ENCODE measurements at regions not wholly inside any gene's neighbourhood (a gene's known extent, or its start where the extent isn't known, plus 50 kb on each side); places are given as distances from the start of the nearest gene placed in this dataset.
"Not testable (repeated sequence)": the region's sequence is repeated elsewhere in the genome, so short reads cannot be mapped to it uniquely, and the experiment has no call there.

GRCh38 chrX:26470941-26471340, 255.0 kb downstream of the MAGEB5 start:
- Histone ChIP-seq H3K27ac (no peak overlapping the region), H3K36me3 (replicated peaks) (no peaks in the 10 kb centered on the region), H3K27me3 (replicated peaks) (no peaks in the 10 kb centered on the region), H3K4me3 (ENCODE audit: low read depth, low read length) (no peak overlapping the region)
- DNase-seq, result no peak
- in situ Hi-C loops (cut with HindIII; ENCODE audit: low pct_ligation_motif_present, low sequenced_read_pairs), result no loop called here
- TF ChIP-seq, protein P1, sequence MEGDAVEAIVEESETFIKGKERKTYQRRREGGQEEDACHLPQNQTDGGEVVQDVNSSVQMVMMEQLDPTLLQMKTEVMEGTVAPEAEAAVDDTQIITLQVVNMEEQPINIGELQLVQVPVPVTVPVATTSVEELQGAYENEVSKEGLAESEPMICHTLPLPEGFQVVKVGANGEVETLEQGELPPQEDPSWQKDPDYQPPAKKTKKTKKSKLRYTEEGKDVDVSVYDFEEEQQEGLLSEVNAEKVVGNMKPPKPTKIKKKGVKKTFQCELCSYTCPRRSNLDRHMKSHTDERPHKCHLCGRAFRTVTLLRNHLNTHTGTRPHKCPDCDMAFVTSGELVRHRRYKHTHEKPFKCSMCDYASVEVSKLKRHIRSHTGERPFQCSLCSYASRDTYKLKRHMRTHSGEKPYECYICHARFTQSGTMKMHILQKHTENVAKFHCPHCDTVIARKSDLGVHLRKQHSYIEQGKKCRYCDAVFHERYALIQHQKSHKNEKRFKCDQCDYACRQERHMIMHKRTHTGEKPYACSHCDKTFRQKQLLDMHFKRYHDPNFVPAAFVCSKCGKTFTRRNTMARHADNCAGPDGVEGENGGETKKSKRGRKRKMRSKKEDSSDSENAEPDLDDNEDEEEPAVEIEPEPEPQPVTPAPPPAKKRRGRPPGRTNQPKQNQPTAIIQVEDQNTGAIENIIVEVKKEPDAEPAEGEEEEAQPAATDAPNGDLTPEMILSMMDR (IDR thresholded peaks at IDR 0.05; ENCODE audit: low read depth, low read length, missing control alignments), result no peak

GRCh38 chrX:26466387-26466786, 250.4 kb downstream of the MAGEB5 start:
- in situ Hi-C loops (cut with HindIII; ENCODE audit: low pct_ligation_motif_present, low sequenced_read_pairs), result no loop called here
- Histone ChIP-seq H3K27me3 (replicated peaks) (no peaks in the 10 kb centered on the region), H3K27ac (no peak overlapping the region), H3K4me3 (ENCODE audit: low read depth, low read length) (no peak overlapping the region), H3K36me3 (replicated peaks) (no peaks in the 10 kb centered on the region)
- no peak for DNase-seq
- TF ChIP-seq, protein P1 (IDR thresholded peaks at IDR 0.05; ENCODE audit: low read depth, low read length, missing control alignments), result no peak

DNA sequence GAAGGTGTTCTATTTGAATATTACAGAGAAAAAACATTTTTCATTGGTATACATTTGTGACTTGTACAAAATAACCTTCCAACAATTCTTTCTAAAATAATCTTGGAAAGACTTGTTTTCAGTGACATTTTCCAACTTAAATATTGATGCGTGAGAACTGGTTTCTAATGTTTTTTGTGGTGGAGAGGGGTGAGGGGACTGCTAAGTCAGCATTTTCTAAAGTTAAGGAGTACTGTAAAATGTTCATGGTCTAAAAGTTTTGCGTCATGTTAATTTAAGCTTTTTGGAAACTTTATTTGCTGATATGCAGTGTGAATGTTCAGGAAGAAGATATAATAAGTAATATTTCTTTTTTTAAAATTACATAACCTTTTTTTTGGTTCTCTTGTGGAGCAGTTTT, 229.3 kb downstream of the MAGEB5 start:
- H3K36me3 ChIP-seq (replicated peaks), result no peaks in the 10 kb centered on the region
- in situ Hi-C loops (cut with HindIII; ENCODE audit: low pct_ligation_motif_present, low sequenced_read_pairs), result no loop called here
- no peak overlapping the region for H3K27ac ChIP-seq
- no peak overlapping the region for H3K4me3 ChIP-seq (ENCODE audit: low read depth, low read length)
- no peak for DNase-seq
- no peaks in the 10 kb centered on the region for H3K27me3 ChIP-seq (replicated peaks)
- TF ChIP-seq, protein P1 (IDR thresholded peaks at IDR 0.05; ENCODE audit: low read depth, low read length, missing control alignments), result no peak

DNA sequence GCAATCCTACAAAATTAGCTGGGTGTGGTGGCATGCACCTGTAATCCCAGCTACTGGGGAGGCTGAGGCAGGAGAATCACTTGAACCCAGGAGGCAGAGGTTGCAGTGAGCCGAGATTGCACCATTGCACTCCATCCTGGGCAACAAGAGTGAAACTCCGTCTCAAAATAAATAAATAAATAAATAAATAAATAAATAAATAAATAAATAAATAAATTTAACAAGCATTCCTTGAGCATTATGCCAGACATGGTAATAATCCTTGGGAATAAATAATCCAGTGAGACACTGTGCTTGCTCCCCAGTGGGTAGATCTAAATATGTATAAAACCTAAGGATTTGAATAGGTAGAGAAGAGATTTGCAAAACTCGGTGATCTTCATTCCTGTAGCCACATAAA, 228.4 kb downstream of the MAGEB5 start:
- H3K36me3 ChIP-seq (replicated peaks); H3K4me3 ChIP-seq (ENCODE audit: low read depth, low read length); in situ Hi-C loops (cut with HindIII; ENCODE audit: low pct_ligation_motif_present, low sequenced_read_pairs); H3K27me3 ChIP-seq (replicated peaks); DNase-seq; H3K27ac ChIP-seq: not testable (repeated sequence)

GRCh38 chrX:26442340-26442739, 226.4 kb downstream of the MAGEB5 start:
- DNase-seq, result peak; percentile 40
- TF ChIP-seq, protein P1 (IDR thresholded peaks at IDR 0.05; ENCODE audit: low read depth, low read length, missing control alignments), result peak; percentile 64
- in situ Hi-C loops (cut with HindIII; ENCODE audit: low pct_ligation_motif_present, low sequenced_read_pairs), result no loop called here
- Histone ChIP-seq H3K27me3 (replicated peaks) (no peaks in the 10 kb centered on the region), H3K36me3 (replicated peaks) (no peaks in the 10 kb centered on the region), H3K27ac (no peak overlapping the region), H3K4me3 (ENCODE audit: low read depth, low read length) (no peak overlapping the region)

GRCh38 chrX:26414534-26414933, 198.6 kb downstream of the MAGEB5 start:
- TF ChIP-seq, protein P1 (IDR thresholded peaks at IDR 0.05; ENCODE audit: low read depth, low read length, missing control alignments), result no peak
- Histone ChIP-seq H3K27ac (no peak overlapping the region), H3K36me3 (replicated peaks) (no peaks in the 10 kb centered on the region), H3K27me3 (replicated peaks) (no peaks in the 10 kb centered on the region), H3K4me3 (ENCODE audit: low read depth, low read length) (no peak overlapping the region)
- in situ Hi-C loops (cut with HindIII; ENCODE audit: low pct_ligation_motif_present, low sequenced_read_pairs), result no loop called here
- no peak for DNase-seq

Data from brain microvascular endothelial cell (primary cell).